ENCODE measurements at regions not wholly inside any gene's neighbourhood (a gene's known extent, or its start where the extent isn't known, plus 50 kb on each side); places are given as distances from the start of the nearest gene placed in this dataset.

- TF ChIP-seq POLR2A (IDR thresholded peaks at IDR 0.05): no peak
- TF ChIP-seq CTCF (IDR thresholded peaks at IDR 0.05): no peak
- TF ChIP-seq POLR2AphosphoS5 (IDR thresholded peaks at IDR 0.05): no peak
These were observed 1546.3 kb downstream of the HACE1 start for GRCh38 chr6:103313432-103313831.
